Erythroblast (primary cell): ENCODE measurements at regions not wholly inside any gene's neighbourhood (a gene's known extent, or its start where the extent isn't known, plus 50 kb on each side); places are given as distances from the start of the nearest gene placed in this dataset.

Experiments
- DNase-seq, 2 experiments: peaks; one replicate each; lab custom pipeline; 2025; lab: John Stamatoyannopoulos, UW
- GATA1 ChIP-seq: IDR thresholded peaks from 2 replicates; pipeline ENCODE4 v1.6.1; 2011; ENCODE audit warnings: low read depth, mild to moderate bottlenecking, control low read depth, low read length, moderate library complexity
- POLR2A ChIP-seq: IDR thresholded peaks from 2 replicates; pipeline ENCODE4 v1.6.1; 2011; ENCODE audit warnings: mild to moderate bottlenecking, low read length

GRCh38 chr15:95995375-95996168, 334.9 kb upstream of the NR2F2 start:
- TF ChIP-seq GATA1 (no peak), POLR2A (no peak)
- DNase-seq, result no peak

GRCh38 chr15:95996494-95996893, 334.0 kb upstream of the NR2F2 start:
- TF ChIP-seq GATA1, result no peak
- no peak for DNase-seq

- no peak for DNase-seq
- TF ChIP-seq POLR2A (no peak), GATA1 (no peak)
These were observed 331.6 kb upstream of the NR2F2 start for GRCh38 chr15:95998935-95999334.

GRCh38 chr15:96002890-96003859, 327.3 kb upstream of the NR2F2 start:
- DNase-seq, result no peak
- TF ChIP-seq GATA1 (no peak), POLR2A (no peak)

- no peak for DNase-seq
- TF ChIP-seq GATA1 (no peak), POLR2A (no peak)
These were observed 324.6 kb upstream of the NR2F2 start for GRCh38 chr15:96005906-96006305.

GRCh38 chr15:96011136-96011535, 319.4 kb upstream of the NR2F2 start:
- no peak for DNase-seq
- TF ChIP-seq POLR2A, result no peak
- no peak for TF ChIP-seq GATA1

- no peak for DNase-seq
- TF ChIP-seq GATA1, result no peak
- TF ChIP-seq POLR2A, result no peak
These were observed 315.6 kb upstream of the NR2F2 start for GRCh38 chr15:96014939-96015338.

- no peak for DNase-seq
- TF ChIP-seq GATA1 (no peak), POLR2A (no peak)
These were observed 311.4 kb upstream of the NR2F2 start for GRCh38 chr15:96019114-96019513.

GRCh38 chr15:96020133-96020532, 310.4 kb upstream of the NR2F2 start:
- DNase-seq, result no peak
- no peak for TF ChIP-seq POLR2A
- no peak for TF ChIP-seq GATA1

GRCh38 chr15:96020797-96021196, 309.7 kb upstream of the NR2F2 start:
- DNase-seq, result no peak
- TF ChIP-seq POLR2A (no peak), GATA1 (no peak)

- DNase-seq, result no peak
- no peak for TF ChIP-seq GATA1
- TF ChIP-seq POLR2A, result no peak
These were observed 307.4 kb upstream of the NR2F2 start for GRCh38 chr15:96023081-96023480.

GRCh38 chr15:96027501-96027900, 303.0 kb upstream of the NR2F2 start:
- no peak for DNase-seq
- TF ChIP-seq GATA1 (no peak), POLR2A (no peak)

GRCh38 chr15:96028620-96029019, 301.9 kb upstream of the NR2F2 start:
- DNase-seq, result no peak
- TF ChIP-seq GATA1, result no peak
- no peak for TF ChIP-seq POLR2A

GRCh38 chr15:96029172-96029571, 301.3 kb upstream of the NR2F2 start:
- DNase-seq, result no peak
- TF ChIP-seq POLR2A, result no peak
- no peak for TF ChIP-seq GATA1
